HG02870 (cell line): ENCODE measurements at regions not wholly inside any gene's neighbourhood (a gene's known extent, or its start where the extent isn't known, plus 50 kb on each side); places are given as distances from the start of the nearest gene placed in this dataset.

Source experiments
- ATAC-seq: cut with Tn5 transposase; IDR thresholded peaks from one replicate; pipeline ENCODE4 v1.9.1; 2021; ENCODE audit warnings: mild to moderate bottlenecking, moderate library complexity; ENCODE audit not compliant: unreplicated experiment

GRCh38 chr20:60624066-60624465, 628.0 kb upstream of the CDH4 start:
- no peak for ATAC-seq

GRCh38 chr20:60627751-60628565, 624.1 kb upstream of the CDH4 start:
- ATAC-seq, result no peak

- ATAC-seq, result no peak
Measured at GRCh38 chr20:60628749-60629148, 623.3 kb upstream of the CDH4 start.

DNA sequence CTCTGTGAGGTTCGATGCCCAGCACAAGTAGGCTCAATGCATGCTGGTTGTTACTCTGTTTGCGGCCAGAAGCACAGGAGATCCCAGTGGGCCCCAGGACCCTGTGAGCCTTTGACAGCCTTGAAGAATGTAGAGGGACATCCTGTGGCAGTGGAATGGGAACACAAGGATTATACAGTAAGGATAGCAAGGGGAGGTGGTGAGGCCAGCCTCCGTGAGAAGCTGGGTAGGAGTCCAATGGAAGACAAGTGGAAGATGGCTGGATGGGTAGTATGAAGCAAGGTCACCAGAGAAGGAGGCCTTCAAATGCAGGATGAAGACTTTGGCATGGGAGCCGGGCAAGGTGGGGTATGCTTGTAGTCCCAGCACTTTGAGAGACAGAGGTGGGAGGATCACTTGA, 622.9 kb upstream of the CDH4 start:
- ATAC-seq, result no peak

DNA sequence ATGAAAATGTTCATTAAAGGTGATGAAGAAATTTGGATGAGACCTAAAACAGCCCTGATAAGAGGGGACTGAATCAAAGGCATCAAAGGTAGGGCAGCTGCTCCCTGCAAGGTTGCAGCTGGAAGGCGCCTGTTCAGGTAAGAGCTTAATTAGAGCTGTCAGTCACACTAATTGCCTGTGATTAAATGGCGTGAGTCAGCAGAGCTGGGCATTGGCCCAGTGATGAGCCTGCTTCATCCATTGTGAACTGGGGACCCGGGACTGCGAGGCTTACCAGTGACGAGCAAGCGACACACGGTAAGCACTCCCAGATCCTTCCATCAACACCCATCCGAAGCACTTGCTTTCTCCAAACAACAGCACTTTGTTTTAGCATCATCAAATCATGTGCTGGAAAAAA, 621.5 kb upstream of the CDH4 start:
- ATAC-seq, result no peak

GRCh38 chr20:60631585-60632287, 620.3 kb upstream of the CDH4 start:
- no peak for ATAC-seq

- ATAC-seq, result no peak
Measured at GRCh38 chr20:60632391-60633262, 619.4 kb upstream of the CDH4 start.

GRCh38 chr20:60634491-60635172, 617.4 kb upstream of the CDH4 start:
- no peak for ATAC-seq

GRCh38 chr20:60636417-60636816, 615.6 kb upstream of the CDH4 start:
- no peak for ATAC-seq

GRCh38 chr20:60637801-60638200, 614.3 kb upstream of the CDH4 start:
- no peak for ATAC-seq

GRCh38 chr20:60638430-60639098, 613.5 kb upstream of the CDH4 start:
- no peak for ATAC-seq

GRCh38 chr20:60641879-60642447, 610.1 kb upstream of the CDH4 start:
- no peak for ATAC-seq

- no peak for ATAC-seq
Measured at GRCh38 chr20:60642541-60642940, 609.5 kb upstream of the CDH4 start.

DNA sequence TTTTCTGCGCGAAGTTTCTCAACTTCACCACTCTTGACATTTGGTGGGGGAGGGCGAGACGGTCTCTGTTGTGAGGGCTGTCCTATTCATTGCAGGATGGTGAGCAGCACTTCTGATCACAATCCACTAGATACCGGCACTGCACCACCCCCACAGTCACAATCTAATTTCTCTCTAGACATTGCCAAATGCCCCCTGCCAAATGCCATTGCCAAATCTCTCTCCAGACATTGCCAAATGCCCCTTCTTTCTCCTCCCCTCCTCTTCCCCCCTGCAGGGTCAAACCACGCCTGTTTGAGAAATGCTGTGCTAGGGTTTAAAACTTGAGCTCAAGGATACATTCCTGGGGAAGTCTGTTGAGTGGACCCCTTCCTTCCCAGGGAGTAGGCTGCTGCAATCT, 603.5 kb upstream of the CDH4 start:
- ATAC-seq, result no peak

DNA sequence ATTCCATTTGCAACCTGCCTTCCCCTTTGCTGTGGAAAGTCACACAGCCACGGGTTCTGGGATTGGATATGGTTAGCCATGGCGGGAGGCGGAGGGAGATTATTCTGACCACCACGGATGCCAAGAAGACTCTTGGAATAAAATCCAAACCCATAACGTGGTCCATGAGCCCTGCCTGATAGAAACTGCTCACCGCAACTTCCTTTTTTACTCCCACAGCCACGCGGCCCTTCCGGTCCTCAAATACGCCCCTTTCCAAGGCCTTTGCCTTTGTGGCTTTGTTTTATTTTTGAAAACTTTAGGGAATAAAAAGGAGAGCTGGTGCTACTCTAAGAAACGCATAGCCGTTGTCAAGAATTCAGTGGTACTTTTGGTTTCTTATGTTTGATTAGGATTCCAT, 602.5 kb upstream of the CDH4 start:
- no peak for ATAC-seq

- ATAC-seq, result no peak
Measured at GRCh38 chr20:60650087-60650486, 602.0 kb upstream of the CDH4 start.

GRCh38 chr20:60652046-60652445, 600.0 kb upstream of the CDH4 start:
- no peak for ATAC-seq

GRCh38 chr20:60652615-60653014, 599.4 kb upstream of the CDH4 start:
- no peak for ATAC-seq

DNA sequence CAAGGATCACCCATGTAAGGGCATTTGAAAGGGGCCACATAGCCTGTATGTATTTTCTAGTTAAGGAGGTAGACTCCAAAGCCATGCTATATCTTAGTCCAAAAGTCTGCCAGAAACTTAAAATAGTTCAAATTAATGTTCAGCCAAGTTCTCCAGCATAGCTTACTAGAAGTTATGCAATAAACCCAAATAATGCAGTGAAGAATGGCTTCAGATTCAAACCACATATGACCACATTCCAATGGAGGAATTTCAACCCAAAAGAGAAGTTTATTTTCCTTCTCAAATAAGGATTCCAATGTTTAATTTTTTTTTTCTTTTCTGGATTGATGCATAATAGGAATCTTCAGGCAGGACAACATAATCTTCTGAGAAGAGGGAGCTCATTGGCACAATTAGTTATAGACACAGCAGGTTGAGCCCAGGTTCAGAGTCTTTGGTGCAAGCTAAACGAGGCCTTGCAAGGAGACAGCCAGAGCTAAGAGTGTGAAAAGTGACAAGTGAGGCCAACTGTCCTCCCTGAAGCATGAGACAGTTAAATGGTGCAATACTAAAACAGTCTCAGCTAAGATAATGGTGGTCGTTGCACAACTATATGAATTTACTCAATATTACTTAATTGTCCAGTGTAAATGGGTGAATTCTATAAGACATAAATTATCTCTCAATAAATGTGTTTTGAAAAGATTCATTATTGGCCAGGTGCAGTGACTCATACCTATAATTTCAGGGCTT, 598.8 kb upstream of the CDH4 start:
- no peak for ATAC-seq
